ENCODE measurements at regions not wholly inside any gene's neighbourhood (a gene's known extent, or its start where the extent isn't known, plus 50 kb on each side); places are given as distances from the start of the nearest gene placed in this dataset.

- TF ChIP-seq CTCF (conservative IDR thresholded peaks at IDR 0.05; ENCODE audit: low read length), result no peak
- no peak for TF ChIP-seq EZH2phosphoT487 (IDR thresholded peaks at IDR 0.05; ENCODE audit: borderline replicate concordance)
These were observed 709.4 kb downstream of the MRPL39 start for GRCh38 chr21:24897883-24898282.

All from Loucy (cell line).